Upper lobe of left lung (tissue), 4 donors: ENCODE measurements at regions not wholly inside any gene's neighbourhood (a gene's known extent, or its start where the extent isn't known, plus 50 kb on each side); places are given as distances from the start of the nearest gene placed in this dataset.
"Not testable (repeated sequence)": the region's sequence is repeated elsewhere in the genome, so short reads cannot be mapped to it uniquely, and the experiment has no call there.

Experiments used
- CTCF ChIP-seq, 6 experiments: fragments of 450-650 bp in 4 of 6; fragments of 200-600 bp in 2 of 6; sonication (generic) in 2 of 6; IDR thresholded peaks; one replicate each; pipeline ENCODE4 v1.5.1; 2016 to 2019; ENCODE audit warnings: antibody characterized with exemption in 6 of 6
- EP300 ChIP-seq, 4 donors: sonication (generic); formaldehyde crosslinking; IDR thresholded peaks; one replicate each; pipeline ENCODE4 v1.5.1; 2017; ENCODE audit warnings: antibody characterized with exemption in 4 of 4, control low read depth in 2 of 4
- POLR2A ChIP-seq, 4 donors: fragments of 450-650 bp; IDR thresholded peaks; one replicate each; pipeline ENCODE4 v1.5.1; 2016 to 2017; ENCODE audit warnings: antibody characterized with exemption in 4 of 4, mild to moderate bottlenecking in 2 of 4
- POLR2AphosphoS5 ChIP-seq, 2 donors: sonication (generic); formaldehyde crosslinking; IDR thresholded peaks; one replicate each; pipeline ENCODE4 v1.5.1; 2017; ENCODE audit warnings: antibody characterized with exemption in 2 of 2

- not testable (repeated sequence) for TF ChIP-seq POLR2AphosphoS5, POLR2A, CTCF, EP300 (IDR thresholded peaks at IDR 0.05)
Observed at GRCh38 chr16:90169127-90169655, 92.1 kb upstream of the PRDM7 start.
